K562 (cell line): ENCODE measurements at regions not wholly inside any gene's neighbourhood (a gene's known extent, or its start where the extent isn't known, plus 50 kb on each side); places are given as distances from the start of the nearest gene placed in this dataset.
A peak's percentile ranks its signal among the peaks of the same experiment; 100 is the strongest.

Experiments used
- DACH1 ChIP-seq: fragments of 450-650 bp; IDR thresholded peaks from 2 replicates; pipeline ENCODE4 v1.6.1; 2018; ENCODE audit not compliant: partially characterized antibody
- DPF2 ChIP-seq: fragments of 450-650 bp; IDR thresholded peaks from 2 replicates; pipeline ENCODE4 v1.6.1; 2016
- EZH2 ChIP-seq: IDR thresholded peaks from 2 replicates; pipeline ENCODE4 v1.6.1; 2012; ENCODE audit warnings: low read depth, mild to moderate bottlenecking, inconsistent platforms, low read length, borderline replicate concordance
- FOS ChIP-seq: IDR thresholded peaks from 3 replicates; pipeline ENCODE4 v1.6.1; 2011; ENCODE audit not compliant: insufficient read length; ENCODE audit errors: extremely low read depth
- FOXK1 ChIP-seq: sonication (generic); formaldehyde crosslinking; IDR thresholded peaks from 2 replicates; pipeline ENCODE4 v1.8.0; 2022; ENCODE audit warnings: missing genetic modification reagents, mild to moderate bottlenecking, borderline replicate concordance
- MAZ ChIP-seq, 2 experiments: fragments of 450-650 bp in 1 of 2; sonication (generic) in 1 of 2; formaldehyde crosslinking; IDR thresholded peaks in 1 of 2; conservative IDR thresholded peaks in 1 of 2; 2 replicates each; pipeline versions ENCODE4 v1.4.0 to v1.5.0; 2020; ENCODE audit warnings: mild to moderate bottlenecking in 1 of 2, missing genetic modification reagents in 1 of 2
- MEIS2 ChIP-seq: fragments of 450-650 bp; IDR thresholded peaks from 2 replicates; pipeline ENCODE4 v1.6.1; 2014; ENCODE audit warnings: mild to moderate bottlenecking; ENCODE audit not compliant: partially characterized antibody
- NFYB ChIP-seq: IDR thresholded peaks from 2 replicates; pipeline ENCODE4 v1.6.1; 2011; ENCODE audit warnings: mild to moderate bottlenecking, moderate library complexity; ENCODE audit not compliant: insufficient read length; ENCODE audit errors: extremely low read depth
- PHB ChIP-seq: fragments of 250-450 bp; sonication (Bioruptor Pico); IDR thresholded peaks from 2 replicates; pipeline ENCODE4 v1.5.0; 2021
- PPARD ChIP-seq: fragments of 250-450 bp; sonication (Bioruptor Pico); IDR thresholded peaks from 2 replicates; pipeline ENCODE4 v1.8.0; 2022; ENCODE audit warnings: inconsistent platforms, mild to moderate bottlenecking, moderate library complexity
- RBM15 ChIP-seq: fragments of 200-400 bp; formaldehyde crosslinking; IDR thresholded peaks from 2 replicates; pipeline ENCODE4 v1.6.1; 2018; ENCODE audit warnings: mild to moderate bottlenecking, low read length, moderate library complexity; ENCODE audit not compliant: insufficient read depth
- RNF2 ChIP-seq: sonication (generic); IDR thresholded peaks from 2 replicates; pipeline ENCODE4 v1.6.1; 2016
- TAL1 ChIP-seq: fragments of 450-650 bp; IDR thresholded peaks from 2 replicates; pipeline ENCODE4 v1.6.1; 2016; ENCODE audit warnings: mild to moderate bottlenecking
- XRCC3 ChIP-seq: fragments of 450-650 bp; IDR thresholded peaks from 2 replicates; pipeline ENCODE4 v1.6.1; 2017; ENCODE audit warnings: mild to moderate bottlenecking, moderate library complexity
- ZNF143 ChIP-seq: sonication (generic); formaldehyde crosslinking; IDR thresholded peaks from 2 replicates; pipeline ENCODE4 v1.9.0; 2022; ENCODE audit warnings: mild to moderate bottlenecking, missing genetic modification reagents
- ZNF232 ChIP-seq: sonication (generic); formaldehyde crosslinking; IDR thresholded peaks from 2 replicates; pipeline ENCODE4 v1.8.0; 2022; ENCODE audit warnings: mild to moderate bottlenecking, missing genetic modification reagents
- ZNF253 ChIP-seq: fragments of 250-450 bp; sonication (Bioruptor Pico); conservative IDR thresholded peaks from 2 replicates; pipeline ENCODE4 v1.6.1; 2021; ENCODE audit warnings: mild to moderate bottlenecking
- TF ChIP-seq, protein P1 (sequence below): fragments of 450-650 bp; formaldehyde crosslinking; IDR thresholded peaks from 2 replicates; pipeline ENCODE4 v1.4.0; 2020; ENCODE audit warnings: mild to moderate bottlenecking, moderate library complexity
- TF ChIP-seq, protein P2 (sequence below), 2 experiments: fragments of 450-650 bp; formaldehyde crosslinking in 1 of 2; IDR thresholded peaks; 2 replicates each; pipeline versions ENCODE4 v1.4.0 to v1.6.1; 2014 to 2020; ENCODE audit warnings: mild to moderate bottlenecking in 2 of 2, borderline replicate concordance in 1 of 2, low read depth in 1 of 2
- TF ChIP-seq, protein P3 (sequence below): sonication (generic); IDR thresholded peaks from 2 replicates; pipeline ENCODE4 v1.6.1; 2016

GRCh38 chr6:19995575-19996257 lies 158.5 kb downstream of the ID4 start (continued):
- TF ChIP-seq, protein P1, sequence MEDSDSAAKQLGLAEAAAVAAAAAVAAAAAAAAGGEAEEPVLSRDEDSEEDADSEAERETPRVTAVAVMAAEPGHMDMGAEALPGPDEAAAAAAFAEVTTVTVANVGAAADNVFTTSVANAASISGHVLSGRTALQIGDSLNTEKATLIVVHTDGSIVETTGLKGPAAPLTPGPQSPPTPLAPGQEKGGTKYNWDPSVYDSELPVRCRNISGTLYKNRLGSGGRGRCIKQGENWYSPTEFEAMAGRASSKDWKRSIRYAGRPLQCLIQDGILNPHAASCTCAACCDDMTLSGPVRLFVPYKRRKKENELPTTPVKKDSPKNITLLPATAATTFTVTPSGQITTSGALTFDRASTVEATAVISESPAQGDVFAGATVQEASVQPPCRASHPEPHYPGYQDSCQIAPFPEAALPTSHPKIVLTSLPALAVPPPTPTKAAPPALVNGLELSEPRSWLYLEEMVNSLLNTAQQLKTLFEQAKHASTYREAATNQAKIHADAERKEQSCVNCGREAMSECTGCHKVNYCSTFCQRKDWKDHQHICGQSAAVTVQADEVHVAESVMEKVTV: no peak
- TF ChIP-seq FOS (no peak), TAL1 (peak; percentile 96), ZNF143 (CRISPR knock-in tag) (no peak), FOXK1 (CRISPR knock-in tag) (no peak), RBM15 (no peak), EZH2 (no peak), ZNF253 (CRISPR knock-in tag) (no peak), DPF2 (peak; percentile 97), MAZ (CRISPR knock-in tag; conservative IDR thresholded peaks at IDR 0.05 in 1 of 2, IDR thresholded peaks at IDR 0.05 in 1 of 2) (no peak), DACH1 (peak; percentile 17), MEIS2 (peak; percentile 73), XRCC3 (no peak), PHB (CRISPR knock-in tag) (no peak), RNF2 (peak; percentile 41; the same call in 1 of the 2 replicates), NFYB (no peak), ZNF232 (CRISPR knock-in tag) (no peak), PPARD (CRISPR knock-in tag) (no peak)
- TF ChIP-seq, protein P2, sequence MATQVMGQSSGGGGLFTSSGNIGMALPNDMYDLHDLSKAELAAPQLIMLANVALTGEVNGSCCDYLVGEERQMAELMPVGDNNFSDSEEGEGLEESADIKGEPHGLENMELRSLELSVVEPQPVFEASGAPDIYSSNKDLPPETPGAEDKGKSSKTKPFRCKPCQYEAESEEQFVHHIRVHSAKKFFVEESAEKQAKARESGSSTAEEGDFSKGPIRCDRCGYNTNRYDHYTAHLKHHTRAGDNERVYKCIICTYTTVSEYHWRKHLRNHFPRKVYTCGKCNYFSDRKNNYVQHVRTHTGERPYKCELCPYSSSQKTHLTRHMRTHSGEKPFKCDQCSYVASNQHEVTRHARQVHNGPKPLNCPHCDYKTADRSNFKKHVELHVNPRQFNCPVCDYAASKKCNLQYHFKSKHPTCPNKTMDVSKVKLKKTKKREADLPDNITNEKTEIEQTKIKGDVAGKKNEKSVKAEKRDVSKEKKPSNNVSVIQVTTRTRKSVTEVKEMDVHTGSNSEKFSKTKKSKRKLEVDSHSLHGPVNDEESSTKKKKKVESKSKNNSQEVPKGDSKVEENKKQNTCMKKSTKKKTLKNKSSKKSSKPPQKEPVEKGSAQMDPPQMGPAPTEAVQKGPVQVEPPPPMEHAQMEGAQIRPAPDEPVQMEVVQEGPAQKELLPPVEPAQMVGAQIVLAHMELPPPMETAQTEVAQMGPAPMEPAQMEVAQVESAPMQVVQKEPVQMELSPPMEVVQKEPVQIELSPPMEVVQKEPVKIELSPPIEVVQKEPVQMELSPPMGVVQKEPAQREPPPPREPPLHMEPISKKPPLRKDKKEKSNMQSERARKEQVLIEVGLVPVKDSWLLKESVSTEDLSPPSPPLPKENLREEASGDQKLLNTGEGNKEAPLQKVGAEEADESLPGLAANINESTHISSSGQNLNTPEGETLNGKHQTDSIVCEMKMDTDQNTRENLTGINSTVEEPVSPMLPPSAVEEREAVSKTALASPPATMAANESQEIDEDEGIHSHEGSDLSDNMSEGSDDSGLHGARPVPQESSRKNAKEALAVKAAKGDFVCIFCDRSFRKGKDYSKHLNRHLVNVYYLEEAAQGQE (IDR thresholded peaks at IDR 0.05; ENCODE audit: borderline replicate concordance): no peak
- TF ChIP-seq, protein P2 (CRISPR knock-in tag; IDR thresholded peaks at IDR 0.05; ENCODE audit: low read depth): no peak
- TF ChIP-seq, protein P3, sequence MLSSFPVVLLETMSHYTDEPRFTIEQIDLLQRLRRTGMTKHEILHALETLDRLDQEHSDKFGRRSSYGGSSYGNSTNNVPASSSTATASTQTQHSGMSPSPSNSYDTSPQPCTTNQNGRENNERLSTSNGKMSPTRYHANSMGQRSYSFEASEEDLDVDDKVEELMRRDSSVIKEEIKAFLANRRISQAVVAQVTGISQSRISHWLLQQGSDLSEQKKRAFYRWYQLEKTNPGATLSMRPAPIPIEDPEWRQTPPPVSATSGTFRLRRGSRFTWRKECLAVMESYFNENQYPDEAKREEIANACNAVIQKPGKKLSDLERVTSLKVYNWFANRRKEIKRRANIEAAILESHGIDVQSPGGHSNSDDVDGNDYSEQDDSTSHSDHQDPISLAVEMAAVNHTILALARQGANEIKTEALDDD: peak; percentile 59; the same call in 1 of the 2 replicates
